ENCODE measurements at regions not wholly inside any gene's neighbourhood (a gene's known extent, or its start where the extent isn't known, plus 50 kb on each side); places are given as distances from the start of the nearest gene placed in this dataset.

DNA sequence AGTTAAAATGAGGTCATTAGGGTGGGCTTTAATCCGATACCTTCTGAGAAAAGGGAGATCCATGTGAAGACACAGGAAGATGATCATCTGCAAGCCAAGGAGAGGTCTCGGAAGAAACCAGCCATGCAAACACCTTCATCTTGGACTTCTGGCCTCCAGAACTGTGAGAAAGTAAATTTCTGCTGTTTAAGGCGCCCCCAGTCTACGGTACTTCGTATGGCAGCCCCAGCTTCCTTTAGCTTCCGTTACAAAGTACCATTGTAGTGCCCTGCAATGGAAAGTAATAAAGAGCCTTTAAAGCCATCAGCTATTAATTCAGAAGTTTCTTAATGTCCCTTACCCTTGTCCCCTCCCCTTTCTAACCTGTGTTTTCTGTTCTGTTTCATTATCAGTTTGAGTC, 308.1 kb downstream of the AACS start:
- DNase-seq, result no peak

DNA sequence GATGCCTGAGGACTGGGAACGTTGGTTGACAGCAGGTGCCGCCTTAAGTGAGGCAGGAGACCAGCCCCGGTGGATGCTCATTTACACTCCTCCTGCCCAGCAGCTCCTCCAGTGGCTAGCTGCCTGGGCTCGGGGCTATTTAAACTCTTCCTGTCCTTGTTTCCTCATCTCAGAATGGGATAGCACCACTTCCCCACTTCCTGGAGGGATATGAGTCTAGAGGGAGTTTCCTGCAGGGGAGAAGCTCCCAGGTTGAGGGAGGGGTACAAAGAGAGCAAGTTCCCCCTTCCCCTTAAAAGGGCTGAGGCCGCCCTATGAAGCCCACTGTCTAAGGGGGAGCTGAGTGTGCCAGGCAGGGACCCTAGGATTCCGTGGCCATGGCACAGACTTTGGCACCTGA, 311.2 kb downstream of the AACS start:
- no peak for DNase-seq

DNA sequence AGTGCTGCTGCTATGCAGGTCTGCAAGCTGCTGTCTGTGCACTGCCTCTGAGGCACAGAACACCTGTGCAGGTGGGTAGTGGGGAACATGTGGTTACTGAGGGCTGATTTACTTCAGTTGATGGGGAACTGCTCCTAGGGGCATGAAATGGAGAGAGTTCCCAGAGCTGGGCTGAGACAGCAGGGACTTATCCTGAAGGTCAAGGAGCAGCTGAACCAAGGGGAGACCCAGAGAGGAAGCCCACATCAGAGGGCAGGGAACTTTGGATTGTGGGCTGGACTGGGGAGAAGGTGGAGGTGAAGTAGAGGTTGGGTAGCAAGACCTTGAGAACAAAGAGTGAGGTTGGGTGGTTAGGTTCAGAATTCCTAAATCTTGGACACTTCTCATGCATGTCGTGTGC, 311.9 kb downstream of the AACS start:
- DNase-seq, result no peak

DNA sequence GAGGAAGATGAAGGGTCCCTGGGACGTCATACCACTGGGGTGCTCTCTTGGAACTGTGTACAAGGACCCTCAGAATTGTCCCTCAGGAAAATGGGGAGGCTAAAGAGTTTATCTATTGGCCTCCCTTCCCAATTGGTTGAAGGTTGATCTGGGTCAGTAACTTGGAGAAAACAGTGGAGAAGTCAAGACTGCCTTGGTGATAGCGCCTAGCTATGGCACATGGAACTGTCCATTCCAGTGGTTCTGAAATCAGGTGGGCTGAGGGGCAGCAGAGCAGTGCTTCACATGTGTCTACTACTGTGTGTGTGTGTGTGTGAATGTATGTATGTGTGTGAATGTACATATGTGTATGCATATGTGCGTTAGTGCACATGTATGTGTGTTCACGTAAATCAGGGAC, 316.1 kb downstream of the AACS start:
- DNase-seq, result no peak

DNA sequence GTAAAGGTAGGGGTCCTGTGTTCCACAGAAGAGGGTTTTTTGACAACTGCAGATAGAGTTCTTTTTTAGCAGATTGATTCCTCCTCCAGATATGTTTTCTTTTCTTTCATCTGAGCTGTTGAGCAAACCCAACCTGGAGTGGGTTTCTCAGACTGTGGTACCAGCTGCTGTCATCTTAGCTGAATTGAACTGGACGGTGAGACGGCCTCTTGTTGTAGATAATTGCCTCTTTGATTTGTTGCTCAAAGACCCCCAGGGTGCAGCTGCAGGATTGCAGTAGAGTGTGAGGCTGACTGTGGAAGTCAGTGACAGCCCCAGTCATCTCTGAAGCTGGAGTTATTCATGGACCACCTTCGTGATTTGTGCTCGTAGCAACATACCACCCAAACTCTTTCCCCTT, 317.7 kb downstream of the AACS start:
- DNase-seq, result no peak

DNA sequence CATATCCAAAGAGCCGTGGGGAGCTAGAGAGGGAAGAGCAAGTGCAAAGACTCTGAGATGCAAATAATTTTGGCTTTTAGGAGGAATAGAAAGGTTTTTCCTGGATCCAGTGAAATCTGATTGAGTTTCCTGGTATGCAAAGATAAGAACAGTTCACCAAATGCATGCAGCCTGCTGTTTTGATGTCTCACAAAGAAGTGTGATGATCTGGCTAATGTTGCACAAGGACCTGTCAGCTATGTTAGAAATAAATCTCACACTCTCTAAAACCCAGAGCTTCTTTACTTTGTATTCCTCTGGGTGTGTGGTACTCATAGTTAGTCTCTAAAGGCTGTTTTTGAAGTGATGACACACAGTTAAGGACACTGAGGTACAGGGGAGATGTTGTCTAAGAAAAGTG, 321.4 kb downstream of the AACS start:
- no peak for DNase-seq

DNA sequence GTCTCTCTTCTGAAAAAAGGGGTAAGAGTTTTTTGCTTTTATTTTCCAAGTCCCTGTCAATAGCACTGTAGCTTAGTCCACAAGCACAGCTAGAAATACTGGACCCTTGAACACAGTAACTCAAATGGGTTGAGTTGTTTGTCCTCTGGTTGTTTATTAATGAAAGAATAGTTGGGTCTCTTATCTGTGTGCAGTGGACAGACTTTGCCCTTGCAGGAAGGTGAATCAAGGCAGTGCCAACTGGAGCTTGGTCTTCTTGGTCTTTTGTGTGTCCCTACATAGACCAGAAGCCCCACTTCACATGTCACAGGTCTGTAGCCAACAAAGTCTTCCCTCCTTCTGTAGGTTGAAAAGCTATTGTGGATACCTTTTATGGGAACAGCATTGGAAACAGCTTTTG, 322.0 kb downstream of the AACS start:
- DNase-seq, result no peak

DNA sequence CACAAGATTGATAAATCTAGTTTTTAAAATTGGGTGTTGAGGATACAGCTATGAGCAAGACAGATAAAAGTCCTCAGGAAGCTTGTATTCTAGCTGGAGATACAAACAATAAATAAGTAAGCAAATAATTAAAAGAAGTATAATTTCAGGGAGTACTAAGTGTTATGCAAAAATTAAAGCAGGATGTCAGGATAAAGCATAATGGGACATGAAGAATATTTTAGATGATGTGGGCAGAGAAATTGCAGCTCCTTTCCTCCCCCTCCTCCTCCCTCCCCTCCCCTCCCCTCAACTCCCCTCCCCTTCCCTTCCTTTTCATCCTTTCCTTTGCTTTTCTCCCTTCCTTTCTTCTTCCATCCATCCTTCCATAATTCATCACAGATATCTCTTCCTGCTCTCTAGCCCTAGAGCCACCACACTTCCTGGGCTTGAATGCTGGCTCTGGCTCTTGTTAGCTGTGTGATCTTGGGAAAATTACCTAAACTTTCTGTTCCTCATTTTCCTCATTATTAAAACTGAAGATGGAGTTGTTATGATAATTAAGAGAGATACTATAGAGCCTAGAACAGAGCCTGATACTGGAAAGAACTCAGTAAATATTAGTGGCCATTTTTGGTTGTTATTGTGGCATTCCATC, 323.9 kb downstream of the AACS start:
- DNase-seq, result no peak

DNA sequence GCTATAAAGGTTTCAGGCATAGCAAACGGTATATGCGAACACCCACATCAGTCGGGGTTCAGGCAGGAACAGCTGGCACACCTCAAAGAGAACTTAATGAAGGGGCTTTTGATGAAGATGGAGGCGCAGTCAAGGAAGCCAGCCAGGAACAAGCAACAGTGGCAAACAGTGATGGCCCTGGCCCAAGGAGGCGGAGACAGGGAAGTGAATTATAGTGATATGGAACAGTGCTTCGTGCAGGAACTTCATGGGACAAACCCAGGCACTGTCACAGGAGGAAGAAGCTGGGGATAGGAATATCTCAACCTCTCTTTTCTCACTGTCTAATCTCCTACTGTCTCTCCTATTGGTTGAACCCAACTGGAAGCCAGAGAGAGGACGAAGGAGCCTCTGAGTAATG, 328.3 kb downstream of the AACS start:
- DNase-seq, result no peak

DNA sequence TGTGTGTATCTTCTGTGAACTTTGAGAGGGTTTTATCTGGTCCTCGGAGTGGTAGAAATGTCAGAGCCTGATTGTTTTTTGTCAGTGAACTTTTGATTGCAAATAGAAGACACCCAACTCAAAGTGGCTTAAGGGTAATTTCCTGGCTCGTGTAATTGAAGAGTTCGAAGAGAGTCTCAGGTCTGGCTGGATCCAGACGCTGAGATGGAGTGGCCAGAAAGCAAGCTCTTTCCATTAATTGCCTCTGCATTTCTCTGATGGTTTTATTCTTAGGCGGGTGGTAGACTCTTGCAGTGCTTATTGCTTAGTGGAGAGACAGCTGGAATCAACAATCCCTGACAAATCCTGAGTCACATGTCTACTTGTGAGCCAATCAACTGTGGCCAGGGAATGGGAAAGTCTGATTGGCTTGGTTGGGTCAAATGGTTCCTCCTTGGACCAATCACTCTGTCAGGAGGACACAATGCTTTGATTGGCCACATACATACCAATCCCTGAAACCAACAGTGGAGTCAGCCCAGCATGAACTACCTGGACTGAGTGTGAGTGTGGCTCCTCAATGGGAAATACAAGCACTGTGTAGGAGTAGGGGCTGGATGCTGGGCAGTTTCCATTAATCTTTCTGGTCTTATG, 330.5 kb downstream of the AACS start:
- DNase-seq, result no peak

DNA sequence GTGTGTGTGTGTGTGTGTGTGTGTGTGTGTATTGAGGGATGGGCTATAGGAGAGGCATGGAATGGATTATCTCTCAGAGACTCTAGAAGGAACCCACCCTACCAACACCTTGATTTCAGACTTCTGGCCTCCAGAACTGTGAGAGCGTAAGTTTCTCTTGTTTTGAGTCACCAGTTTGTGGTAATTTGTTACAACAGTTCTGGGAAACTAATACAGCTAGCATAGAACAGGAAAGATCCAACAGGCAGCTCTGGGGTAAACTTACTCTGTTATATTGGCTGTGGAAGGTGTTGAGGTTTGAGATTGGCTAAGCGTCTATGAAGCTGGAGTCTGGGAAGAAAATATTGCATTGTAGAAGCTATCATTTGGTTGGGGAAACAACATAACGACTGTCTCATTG, 334.3 kb downstream of the AACS start:
- DNase-seq, result no peak

DNA sequence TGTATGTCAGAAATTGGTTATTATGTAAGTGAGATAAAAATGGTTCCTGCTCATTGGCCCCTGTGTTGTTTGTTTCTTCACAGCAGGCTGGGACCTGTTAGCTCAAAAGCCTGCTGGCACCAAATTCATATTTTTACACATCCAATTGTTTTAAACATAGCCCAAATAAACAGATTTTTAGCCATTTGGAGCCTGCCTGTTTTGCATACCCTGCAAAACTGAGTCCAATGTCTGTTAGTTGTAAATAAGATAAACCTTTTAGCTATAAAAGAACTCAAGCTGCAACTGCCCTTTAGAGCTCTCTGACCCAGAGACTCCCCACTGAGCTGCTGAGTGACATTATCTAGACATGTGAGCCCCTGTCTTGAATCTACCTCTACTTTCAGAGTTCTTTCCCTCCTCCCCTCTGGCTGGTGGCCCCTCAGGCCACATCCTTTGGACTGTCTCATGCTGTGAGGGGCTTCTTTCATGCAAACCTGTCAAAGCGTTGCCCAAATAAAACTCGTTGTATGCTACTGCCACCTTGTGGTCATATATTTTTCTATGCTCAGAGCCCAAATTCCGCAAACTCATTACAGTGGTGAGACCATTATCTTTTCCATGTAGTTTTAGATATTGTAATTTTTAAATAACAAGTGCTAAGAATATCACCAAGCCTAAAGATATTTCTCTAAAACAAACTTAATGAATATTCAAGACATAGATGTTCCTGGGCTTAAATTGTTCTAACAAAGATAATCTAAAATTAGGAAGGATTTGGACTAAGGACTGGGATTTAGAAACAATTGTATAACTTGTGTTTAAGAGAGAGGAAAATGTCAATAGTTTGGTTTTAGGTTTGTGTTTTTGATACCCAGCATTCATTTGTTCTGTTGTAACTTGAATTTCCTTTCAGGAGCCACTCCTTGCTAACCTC, 337.9 kb downstream of the AACS start:
- no peak for DNase-seq

DNA sequence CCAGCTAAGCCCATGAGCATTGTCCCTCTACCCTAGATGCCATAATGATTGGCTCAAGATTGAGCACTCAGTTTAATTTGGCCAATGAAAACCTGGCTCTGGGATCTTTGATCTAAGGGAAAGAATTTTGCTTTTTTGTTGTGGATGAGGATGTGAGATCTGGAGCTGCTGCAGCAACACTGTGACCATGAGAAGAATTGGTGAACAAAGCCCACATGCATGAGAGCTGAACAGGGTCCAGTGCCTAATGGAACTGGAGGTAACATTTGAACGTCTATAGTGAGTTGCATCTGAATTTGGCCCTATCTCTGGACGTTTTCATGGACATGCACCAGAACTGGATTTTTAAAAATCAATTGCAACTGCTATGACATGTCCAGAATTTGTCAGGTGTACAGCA, 338.6 kb downstream of the AACS start:
- no peak for DNase-seq

DNA sequence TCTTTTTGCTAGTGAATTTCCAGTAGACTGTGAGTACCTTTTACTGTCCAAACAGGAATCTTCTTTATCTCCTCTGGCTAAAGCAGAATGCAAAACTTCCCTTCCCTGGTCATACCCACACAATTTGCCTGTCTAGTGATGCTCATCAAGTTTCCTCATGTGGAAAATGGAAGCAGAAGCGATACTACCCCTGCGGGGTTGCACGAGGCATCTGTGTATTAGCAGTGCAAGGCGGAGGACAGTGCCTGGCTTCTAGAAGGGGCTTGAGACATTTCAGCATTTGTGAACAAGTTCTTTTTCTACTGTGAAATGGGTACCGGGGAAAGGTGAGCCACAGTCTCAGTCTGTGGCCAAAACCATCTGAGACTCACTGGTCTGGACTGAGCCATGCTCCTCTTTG, 340.9 kb downstream of the AACS start:
- no peak for DNase-seq

DNA sequence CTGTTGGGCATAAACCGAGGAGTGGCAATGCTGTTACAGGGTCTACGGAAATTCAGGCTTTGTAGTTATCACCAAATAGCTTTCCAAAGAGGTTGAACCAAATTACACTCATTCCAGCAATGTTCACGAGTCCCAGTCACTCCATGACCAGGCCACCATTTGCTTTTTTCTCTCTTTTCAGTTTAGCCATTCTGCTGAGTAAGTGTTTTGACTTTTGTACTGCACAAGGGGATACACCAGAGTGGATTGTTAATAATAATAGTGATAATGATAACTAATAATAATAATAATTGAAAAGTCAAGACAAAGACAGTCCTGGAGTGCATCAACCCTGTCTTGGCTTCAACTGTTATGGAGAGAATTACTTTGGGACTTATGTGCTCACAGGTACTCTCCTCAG, 343.5 kb downstream of the AACS start:
- DNase-seq, result no peak

DNA sequence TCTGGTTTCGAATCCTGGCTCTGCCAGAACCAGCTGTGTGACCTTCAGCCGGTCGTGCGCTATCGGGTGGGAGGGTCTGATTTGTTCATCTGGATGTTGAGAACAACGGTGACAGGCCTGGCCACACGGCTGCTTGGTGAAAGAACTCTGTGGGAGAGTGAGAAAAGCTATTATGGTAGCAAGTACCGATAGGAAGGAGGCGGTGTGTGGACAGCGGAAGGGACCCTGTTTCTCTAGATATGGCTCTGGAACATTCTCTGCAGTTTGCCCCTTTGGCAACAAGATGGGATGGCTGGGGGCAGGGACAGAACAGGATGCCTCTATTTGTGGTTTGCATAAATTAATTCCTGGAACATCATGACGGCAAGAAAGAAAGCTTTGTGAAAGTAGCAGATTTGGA, 347.3 kb downstream of the AACS start:
- DNase-seq, result no peak

DNA sequence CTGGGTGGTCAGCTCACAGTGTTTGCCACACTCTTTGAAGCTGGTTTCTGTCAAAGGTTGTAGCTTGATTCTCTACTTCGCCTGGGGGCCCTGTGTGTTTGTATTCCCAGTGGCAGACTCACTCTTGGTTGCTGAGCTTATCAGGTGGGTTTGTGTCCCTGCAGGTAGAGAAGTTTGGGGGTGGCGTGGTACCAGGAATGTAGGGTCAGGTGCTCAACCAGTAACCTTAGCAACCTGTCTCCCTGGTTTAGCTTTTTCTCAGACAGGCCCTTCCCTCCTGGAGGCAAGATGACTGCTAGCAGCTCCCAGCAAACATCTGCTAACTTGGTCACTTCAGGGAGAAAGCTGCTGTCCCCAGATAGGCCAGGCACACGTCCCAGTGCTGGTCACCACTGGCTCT, 352.2 kb downstream of the AACS start:
- DNase-seq, result no peak

DNA sequence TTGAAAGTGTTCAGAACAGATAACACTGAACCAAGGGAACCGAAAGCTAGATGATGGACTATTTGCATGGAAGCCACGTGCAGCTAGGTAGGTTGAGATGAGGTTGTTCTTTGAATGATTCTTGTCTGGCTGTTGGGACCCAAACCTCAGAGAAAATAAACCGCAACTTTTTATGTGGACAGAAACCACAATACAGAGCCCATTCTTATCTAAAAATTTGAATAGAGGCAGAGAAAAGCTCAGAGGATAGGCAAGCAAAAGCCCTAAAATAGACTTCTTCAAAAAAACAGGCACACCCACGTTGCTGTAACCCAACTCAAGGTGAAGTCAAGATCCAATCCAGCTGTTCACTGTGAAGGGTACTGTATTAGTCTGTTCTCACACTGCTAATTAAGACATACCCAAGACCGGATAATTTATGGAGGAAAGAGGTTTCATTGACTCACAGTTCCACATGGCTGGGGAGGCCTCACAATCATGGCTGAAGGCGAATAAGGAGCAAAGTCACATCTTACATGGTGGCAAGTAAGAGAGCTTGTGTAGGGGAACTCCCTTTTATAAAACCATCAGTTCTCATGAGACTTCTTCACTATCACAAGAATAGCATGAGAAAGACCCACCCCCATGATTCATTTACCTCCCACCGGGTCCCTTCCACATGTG, 353.8 kb downstream of the AACS start:
- DNase-seq, result no peak

DNA sequence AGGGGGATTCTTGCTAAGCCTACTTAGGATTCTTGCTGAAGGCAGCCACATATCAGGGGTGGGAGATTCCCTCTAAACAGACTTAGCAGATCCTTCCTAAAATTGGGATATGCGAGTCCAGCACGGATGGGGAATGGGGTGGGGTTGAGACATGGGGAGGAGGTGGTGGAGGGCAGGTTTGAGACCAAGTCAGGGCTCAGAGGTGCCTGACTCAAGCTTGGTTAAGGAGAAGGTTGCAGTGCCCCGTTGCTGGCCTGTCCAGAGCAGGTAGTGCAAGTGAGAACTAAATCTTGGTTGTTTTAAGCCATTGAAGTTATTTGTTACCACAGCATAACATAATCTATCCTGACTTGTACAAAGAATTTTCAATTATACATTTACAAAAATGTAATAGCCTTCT, 359.7 kb downstream of the AACS start:
- DNase-seq, result no peak

DNA sequence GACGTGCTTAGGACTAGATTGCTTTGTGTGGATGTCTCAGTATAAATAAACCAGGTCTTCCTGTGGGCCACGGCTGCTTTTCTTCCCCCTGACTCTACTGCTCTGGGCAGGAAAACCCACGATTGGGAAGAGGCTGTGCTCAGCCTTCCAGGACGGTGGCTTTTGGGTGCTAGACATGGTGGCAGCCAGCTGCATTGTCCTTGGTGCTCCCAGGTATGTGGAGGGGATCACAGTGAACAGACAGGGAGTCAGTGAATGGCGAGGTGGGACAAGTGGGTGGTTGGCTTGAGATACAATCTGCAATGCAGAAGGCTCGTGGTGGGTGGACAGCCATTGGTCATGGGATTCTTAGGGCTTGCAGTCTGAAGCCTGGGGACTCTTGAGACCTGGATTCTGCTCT, 366.3 kb downstream of the AACS start:
- no peak for DNase-seq

DNA sequence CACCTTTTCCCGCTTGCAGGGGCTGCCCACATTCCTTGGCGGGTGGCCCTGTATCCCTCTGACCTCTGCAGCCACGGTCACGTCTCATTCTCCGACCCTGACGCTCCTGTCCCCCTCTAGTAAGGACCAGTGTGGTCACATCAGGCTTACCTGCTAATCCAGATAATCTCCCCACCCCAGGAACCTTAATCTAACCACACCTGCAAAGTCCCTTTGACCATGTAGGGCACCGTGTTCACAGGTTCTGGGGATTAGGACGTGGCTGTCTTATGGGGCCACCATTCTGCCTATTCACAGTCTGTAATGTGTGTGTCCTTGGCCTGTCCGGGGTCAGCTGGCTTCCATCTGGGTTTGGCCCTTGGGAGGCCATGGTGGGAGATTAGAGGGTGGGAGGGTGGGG, 368.9 kb downstream of the AACS start:
- no peak for DNase-seq

DNA sequence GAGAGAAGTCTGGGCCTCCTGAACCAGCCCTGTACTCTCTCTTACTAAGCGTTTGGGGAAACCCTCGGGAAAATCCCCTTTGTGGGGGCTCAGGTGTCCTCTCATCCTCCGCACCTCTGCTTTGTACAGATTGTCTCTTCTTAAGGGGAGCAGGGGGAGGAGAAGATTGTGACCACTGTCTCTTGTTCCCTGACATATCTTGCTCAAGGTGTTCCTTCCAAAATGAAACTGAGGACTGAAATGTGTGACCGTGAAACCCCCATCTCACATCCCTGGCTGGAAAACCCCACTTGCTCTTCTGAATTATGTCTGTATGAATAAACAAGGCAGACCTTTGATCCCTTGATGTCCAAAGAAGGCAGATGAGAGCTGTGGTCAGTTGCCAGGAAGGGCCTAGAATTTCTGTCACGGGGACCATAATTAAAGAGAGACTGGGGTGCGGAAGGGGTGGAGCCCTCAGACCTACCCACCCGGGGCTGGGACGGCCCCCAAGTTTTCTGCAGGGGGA, 369.8 kb downstream of the AACS start:
- no peak for DNase-seq

DNA sequence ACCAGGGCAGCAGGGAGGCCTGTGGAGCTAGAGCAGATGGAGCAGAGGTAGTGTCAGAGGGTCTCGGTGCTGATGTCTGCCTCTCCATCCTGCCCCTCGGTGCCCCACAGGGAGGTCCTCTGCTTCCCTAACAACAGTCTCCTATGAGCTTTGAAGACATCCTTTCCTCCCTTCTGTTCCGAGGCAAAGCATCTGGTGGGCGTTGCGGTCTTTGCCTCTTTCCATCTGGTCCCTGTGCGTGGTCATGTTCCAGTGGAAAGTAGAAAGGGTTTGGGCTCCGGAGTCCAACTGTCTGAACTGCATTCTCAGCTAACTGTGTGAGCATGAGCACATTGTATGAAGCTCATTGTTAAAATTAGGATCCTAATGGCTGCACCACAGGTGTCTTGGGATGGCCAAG, 370.6 kb downstream of the AACS start:
- DNase-seq, result no peak

DNA sequence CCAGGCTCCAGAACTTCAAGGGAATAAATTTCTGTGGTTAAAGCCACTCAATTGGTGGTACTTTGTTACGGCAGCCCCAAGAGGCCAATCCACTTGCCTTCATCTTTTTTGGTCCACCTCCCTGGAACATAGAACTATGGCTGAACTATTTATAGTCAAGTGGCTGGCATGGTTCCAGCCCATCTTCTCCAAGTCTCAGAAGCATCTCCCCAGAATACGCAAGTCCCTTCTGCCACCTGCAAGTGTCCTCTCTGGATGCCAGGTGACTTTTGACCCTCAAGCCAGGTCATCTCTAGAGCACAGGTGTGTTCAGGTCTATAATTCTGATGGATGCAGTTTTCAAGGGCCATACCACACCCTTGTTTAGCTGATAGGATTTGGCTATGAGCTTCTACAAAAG, 371.5 kb downstream of the AACS start:
- DNase-seq, result no peak

Measured in NCI-H2107 (cell line).